Vagina (tissue), 2 donors: ENCODE measurements at regions not wholly inside any gene's neighbourhood (a gene's known extent, or its start where the extent isn't known, plus 50 kb on each side); places are given as distances from the start of the nearest gene placed in this dataset.

Experiments used
- CTCF ChIP-seq, 3 experiments: fragments of 450-650 bp in 2 of 3; fragments of 200-600 bp in 1 of 3; sonication (generic) in 1 of 3; IDR thresholded peaks; one replicate each; pipeline ENCODE4 v1.5.1; 2017 to 2019; ENCODE audit warnings: antibody characterized with exemption in 3 of 3, mild to moderate bottlenecking in 2 of 3, moderate library complexity in 2 of 3
- POLR2A ChIP-seq, 2 donors: fragments of 450-650 bp; IDR thresholded peaks; one replicate each; pipeline ENCODE4 v1.6.1; 2017; ENCODE audit warnings: antibody characterized with exemption in 2 of 2, mild to moderate bottlenecking in 2 of 2, moderate library complexity in 2 of 2

- no peak for TF ChIP-seq CTCF (IDR thresholded peaks at IDR 0.05)
- no peak for TF ChIP-seq POLR2A (IDR thresholded peaks at IDR 0.05)
Observed at GRCh38 chr14:97827746-97828145, 1030.6 kb downstream of the VRK1 start.
